HCEC 1CT (cell line): ENCODE measurements at regions not wholly inside any gene's neighbourhood (a gene's known extent, or its start where the extent isn't known, plus 50 kb on each side); places are given as distances from the start of the nearest gene placed in this dataset.

ENCODE experiments used
- DNase-seq: peaks from one replicate; pipeline ENCODE4 v3.0.0-alpha.2; 2017

DNA sequence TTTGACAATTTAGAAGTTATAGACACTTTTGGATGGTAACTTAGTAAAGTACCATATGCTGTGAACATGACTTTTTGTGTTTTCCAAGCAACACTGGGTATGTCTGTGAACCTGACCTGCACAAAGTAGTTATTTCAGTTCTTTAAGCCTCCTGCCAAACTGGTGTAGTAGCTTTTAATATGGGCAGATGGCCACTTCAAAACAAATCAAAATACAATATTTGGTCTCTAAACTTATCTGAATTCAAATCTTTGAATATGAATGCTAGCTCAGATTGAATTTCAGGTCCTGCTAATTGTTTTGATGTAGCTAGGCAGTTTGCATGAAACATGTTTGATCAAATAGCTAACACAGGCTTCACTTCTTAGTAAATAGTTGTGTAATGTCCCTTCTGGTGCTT lies 1176.7 kb upstream of the CDH9 start:
- no peak for DNase-seq

DNA sequence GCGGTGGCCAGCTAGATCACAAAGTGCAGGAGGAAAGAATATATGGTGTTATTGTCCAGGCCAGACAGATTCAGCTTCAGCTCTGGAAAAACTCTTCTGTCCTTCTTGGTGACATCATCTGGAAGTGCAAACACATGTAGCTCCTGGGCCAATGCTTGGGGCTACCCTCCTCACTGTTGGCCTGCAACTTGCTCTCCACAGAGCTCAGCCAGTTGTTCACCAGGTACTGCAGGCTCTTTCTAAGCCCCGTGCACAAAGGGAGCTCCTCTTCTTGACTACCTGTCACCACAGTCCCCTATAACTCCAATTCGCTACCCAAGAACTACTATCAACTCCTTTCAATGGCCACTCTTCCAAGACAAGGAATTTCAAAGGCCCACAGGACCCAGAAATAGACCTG lies 1175.9 kb upstream of the CDH9 start:
- DNase-seq, result no peak

DNA sequence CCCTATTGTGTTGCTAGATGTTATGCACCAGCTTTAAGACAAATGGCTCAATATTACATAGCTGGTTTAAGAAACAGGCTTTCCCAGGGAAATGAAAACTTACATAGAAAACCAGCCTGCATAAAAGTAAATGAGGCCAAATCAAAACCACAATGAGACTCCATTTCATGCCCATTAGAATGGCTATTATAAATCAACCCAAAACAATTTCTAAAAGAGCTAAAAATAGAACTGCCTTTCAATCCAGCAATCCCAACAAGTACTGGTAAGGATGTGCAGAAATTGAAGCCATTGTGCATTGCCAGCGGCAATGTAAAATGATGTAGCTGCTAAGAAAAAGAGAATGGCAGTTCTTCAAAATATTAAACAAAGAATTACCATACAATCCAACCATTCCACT lies 1170.0 kb upstream of the CDH9 start:
- no peak for DNase-seq

DNA sequence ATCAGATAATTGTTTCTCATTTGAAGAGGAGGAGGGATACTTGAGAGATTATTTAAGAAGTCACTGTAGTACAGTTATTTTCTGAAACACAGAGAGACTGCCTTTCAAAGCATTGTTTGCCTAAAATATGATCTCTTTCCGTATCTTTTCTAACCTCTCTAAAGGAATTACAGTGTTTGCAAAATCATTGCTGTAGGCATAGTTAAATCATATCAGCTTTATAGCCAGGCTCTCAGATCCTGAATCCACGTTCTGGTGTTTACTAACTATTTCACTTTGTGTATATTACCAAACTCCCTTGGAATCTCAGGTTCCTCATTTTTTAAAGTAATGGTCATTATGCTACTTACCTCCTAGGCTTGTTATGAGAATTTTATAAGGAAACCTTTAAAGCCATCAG lies 1151.6 kb upstream of the CDH9 start:
- no peak for DNase-seq

DNA sequence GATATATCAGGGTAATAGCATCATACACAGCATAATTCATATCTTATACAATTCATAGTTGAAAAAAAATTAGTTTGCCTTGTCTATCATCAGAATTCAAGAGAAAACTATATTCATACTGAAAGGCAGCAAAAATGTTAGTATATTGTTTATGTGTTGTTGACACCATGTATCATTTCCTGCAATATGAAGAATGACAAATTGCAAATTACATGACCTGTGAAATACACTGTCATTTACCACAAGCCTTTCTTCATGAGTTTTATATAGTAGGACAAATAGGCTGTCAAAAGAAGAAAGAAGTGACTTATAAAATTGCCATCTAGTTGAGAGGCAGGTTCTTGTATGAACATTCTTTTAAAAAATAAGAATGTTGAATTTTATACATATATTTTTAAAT lies 1136.3 kb upstream of the CDH9 start:
- DNase-seq, result no peak

DNA sequence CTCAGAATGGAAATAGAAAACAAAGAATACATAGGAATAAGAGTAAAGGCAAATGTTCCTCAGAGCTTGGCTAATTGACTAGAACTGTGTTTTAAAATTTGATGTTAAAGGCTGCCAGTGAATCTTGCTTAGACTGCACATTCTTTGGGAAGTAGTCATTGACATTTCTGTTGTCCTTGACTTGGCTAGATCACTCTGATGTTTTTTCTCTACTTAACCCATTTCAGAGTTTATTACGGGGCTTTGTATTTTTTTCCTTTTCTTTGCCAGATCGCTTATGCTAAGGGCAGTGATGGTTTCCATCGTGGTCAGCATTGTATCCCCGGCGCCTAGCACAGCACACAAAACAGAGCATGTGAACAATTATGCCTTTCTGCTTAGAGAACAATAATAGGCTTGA lies 1126.7 kb upstream of the CDH9 start:
- DNase-seq, result peak; percentile 68

DNA sequence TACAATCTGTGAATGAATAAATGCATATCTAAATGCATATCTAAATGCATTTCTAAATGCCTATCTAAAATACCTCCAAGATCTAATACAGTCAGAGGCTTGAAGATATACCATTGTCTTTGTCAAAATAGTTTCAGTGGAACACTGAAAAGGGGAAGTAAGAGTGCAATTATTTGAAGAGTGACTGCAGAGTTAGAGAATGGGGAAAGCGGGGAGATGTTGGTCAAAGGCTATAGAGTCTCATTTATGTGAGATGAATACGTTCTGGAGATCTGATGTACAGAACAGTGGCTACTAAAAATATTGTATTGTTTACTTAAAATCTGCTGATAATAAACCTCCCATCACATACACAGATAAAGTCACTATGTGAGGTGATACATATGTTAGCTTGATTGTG lies 1126.2 kb upstream of the CDH9 start:
- DNase-seq, result no peak

DNA sequence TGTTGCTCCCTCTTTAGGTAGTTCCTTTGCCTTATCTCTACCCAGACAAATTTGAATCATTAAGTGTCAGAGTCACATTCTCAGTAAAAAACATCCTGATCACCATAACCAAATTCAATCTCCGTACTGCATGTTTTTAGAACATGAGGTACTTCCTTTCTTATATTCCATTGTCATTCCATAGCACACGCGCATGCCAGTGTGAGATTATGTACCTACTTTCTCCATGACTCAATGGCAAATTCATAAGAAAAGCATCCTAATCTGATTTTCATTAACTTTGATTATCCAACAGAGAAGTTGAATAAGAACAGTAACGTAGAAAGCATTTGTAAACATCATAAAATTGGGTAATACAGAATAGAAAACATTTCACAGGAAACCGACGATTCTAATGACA lies 1118.6 kb upstream of the CDH9 start:
- peak; percentile 94 for DNase-seq

DNA sequence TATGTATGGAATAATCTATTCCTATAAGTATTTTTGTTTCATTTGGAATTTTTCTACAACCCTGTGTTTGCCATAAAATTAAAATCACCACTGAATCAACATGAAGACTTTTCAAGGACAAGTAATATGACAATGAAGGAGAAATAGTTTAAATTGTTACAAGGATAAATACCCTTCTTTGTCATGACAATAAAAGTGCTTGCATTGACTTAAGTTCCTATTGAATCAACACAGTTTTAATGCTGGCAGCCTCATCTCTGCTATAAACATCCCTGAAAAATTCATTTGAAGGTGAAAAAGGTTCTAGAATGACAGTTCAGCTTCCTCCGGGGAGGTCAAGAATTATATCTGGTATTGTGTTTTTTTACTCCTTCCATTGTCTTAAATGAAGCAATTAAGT lies 1105.1 kb upstream of the CDH9 start:
- DNase-seq, result no peak

DNA sequence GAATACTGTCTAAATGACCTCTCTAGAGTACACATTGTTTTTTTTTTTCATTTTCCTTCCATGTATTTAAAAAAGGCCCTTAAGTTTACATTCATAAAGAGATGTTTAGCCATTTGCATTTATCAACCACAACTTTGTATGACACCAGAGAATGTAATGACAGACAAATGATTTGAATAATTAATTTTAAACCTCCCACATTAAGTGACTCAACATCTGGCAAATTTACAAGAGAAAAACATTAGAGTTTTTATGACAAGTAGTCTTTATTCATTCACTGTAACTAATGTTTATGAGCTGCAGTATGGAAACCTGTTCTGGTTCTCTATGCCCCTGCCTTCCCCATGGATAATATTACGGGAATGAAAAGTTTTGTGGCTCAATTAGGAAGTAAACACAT lies 1093.8 kb upstream of the CDH9 start:
- DNase-seq, result no peak

DNA sequence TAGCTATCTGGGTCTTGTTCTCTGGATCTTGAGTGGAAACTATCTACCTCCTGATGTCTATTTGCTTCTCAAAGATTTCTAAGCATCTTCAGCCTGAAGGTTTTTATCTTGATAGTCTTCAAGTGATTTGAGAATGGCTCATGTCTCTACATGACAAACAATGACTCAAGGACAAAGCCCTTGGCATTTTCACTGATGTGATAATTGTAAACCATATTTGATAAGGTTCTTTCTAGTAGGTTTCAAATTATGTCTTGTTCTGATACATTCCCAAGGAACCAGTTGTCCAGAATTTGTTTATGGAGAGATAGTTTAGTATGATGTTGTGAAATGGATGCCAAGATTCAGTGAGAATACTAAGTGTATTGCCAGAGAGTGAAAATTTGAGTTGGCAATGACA lies 1079.3 kb upstream of the CDH9 start:
- DNase-seq, result peak; percentile 4

DNA sequence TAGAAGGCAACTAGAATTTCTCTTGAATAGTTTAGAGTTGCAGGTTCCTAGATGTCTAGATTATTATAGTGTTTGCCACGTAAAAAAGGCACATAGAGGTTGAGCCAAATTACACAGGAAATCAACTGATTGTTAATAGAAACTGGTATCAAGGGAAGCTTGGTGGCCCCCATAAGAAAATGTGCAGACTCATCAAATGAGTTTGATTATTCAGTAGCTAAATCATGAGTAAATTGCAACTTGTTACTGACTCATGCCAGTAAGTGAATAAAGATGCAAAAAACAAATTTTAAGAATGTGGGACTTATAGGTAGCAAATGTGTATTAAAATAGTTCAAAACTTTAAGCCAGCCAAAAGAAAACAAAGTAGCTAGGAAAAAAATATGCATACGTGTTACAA lies 1078.9 kb upstream of the CDH9 start:
- no peak for DNase-seq

DNA sequence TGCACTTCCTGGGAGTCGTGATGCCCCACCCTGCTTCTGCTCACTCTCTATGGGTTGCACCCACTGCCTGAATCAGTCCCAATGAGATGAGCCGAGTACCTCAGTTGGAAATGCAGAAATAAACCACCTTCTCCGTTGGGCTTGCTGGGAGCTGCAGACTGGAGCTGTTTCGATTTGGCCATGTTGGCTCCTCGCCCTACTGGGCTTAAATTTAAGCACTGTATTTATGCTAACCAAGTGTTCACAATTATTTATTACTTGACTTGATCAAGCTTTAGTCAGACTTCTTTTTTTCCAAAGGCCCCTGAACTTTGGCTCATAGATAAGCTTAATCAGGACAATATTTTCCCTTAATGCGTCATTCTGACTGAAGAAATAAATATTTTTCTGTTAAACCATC lies 1072.4 kb upstream of the CDH9 start:
- peak; percentile 48 for DNase-seq

DNA sequence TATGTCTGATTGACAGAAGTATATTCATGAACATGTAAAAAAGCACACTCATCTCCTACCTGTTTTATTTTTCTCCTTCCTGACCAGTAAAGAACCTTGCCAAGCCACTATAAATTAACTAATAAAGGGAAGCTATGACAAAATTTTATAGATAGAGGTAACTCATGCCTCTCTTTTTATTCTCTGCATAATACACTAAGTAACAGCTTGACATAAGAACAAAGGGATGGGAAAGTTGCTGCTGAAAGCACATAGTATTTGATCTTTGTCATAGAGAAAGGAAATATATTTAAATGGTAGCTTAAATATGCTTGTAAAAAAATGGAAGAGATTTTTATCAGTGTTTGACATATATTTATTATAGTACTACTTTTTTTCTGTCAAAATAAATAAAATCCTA lies 1065.7 kb upstream of the CDH9 start:
- no peak for DNase-seq

DNA sequence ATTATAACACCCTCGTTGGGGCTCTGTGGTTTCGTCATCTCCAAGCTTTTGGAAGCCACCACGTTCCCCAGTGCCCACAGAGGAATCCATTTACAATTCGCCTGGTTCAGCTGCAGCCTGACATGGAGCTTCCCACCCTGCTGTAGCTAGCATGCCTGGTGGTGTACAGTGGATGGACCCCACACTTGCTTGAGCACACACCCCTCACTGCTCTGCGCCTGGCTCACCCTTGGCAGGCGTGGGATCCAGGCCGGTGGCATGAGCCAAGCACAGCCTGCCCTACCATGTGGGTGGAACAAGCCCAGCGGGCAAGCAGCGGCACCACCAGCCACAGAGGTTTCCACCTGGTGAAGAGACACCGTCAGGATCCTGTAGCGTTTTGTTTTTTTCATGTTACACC lies 1045.7 kb upstream of the CDH9 start:
- DNase-seq, result no peak

DNA sequence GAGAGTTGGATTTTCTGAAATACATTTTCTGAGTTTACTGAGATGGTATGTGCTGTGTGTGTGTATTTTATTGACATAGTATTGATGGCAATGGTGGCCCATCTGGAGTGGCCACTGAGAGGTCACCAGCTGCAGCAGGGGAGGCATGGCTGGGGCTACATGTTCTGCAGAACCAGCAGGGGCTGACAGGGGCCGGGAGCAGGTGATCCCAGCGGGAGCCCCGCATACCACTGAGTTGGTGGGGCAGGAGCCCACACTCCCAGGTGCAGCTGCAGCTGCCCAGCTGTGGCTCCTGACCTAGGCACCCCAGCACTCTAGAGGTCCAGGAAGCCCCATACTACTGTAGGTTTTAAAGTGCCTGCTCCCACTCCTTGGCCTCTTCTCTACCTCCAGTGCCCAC lies 1044.2 kb upstream of the CDH9 start:
- DNase-seq, result no peak

DNA sequence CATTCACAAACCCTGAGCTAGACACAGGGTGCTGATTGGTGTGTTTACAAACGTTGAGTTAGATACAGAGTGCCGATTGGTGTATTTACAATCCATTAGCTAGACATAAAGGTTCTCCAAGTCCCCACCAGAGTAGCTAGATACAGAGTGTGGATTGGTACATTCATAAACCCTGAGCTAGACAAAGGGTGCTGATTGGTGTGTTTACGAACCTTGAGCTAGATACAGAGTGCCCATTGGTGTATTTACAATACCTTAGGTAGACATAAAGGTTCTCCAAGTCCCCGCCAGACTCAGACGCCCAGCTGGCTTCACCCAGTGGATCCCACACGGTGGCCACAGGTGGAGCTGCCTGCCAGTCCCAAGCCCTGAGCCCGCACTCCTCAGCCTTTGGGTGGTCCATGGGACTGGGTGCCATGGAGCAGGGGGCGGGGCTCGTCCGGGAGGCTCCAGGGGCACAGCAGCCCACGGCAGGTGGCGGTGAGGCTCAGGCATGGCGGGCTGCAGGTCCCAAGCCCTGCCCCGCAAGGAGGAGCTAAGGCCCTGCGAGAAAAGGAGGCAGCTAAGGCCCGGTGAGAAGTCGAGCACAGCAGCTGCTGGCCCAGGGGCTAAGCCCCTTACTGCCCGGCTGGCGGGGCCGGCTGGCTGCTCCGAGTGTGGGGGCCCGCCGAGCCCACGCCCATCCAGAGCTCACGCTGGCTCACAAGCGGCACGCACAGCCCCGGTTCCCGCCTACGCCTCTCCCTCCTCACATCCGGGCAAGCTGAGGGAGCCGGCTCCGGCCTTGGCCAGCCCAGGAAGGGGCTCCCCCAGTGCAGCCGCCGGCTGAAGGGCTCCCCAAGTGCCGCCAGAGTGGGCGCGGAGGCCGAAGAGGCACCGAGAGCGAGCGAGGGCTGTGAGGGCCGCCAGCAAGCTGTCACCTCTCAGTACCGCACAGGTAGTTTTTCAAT lies 1039.2 kb upstream of the CDH9 start:
- DNase-seq, result no peak

DNA sequence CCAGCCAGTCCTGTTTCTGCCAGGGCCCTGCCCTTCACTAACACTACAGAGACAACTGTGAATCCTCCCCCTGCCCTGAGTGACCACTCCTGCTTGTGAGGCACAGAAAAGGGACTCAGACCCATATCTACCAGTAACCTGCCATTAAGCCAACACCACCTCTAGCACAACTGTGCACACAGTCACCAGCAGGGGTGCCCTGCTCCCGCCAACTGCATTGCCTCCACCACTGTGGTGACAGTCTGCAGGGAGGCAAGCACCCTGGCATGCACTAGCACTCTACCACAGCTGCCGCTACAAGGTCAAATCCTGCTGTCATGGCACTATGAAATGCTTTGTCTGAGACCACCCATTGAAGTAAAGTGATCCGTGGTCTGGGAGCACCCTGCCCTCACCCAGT lies 1028.5 kb upstream of the CDH9 start:
- DNase-seq, result peak; percentile 14

DNA sequence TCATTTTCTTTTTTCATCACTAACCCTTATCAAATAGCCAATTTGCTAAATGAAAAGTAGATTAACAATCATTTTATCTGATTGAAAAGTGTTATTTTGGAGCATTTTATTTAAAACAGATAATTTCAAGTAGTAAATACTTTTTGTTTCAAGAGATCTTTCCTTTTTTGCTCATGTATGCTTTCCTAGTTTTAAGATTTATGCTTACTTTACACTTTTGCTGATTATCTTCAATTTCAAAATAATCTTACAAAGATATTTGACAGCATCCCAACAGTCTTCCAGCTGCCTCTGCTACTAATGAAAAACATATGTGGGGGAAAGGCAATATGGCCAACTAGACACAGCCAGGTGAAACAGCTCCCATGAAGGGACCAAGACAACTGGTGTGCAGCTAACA lies 1027.3 kb upstream of the CDH9 start:
- no peak for DNase-seq

DNA sequence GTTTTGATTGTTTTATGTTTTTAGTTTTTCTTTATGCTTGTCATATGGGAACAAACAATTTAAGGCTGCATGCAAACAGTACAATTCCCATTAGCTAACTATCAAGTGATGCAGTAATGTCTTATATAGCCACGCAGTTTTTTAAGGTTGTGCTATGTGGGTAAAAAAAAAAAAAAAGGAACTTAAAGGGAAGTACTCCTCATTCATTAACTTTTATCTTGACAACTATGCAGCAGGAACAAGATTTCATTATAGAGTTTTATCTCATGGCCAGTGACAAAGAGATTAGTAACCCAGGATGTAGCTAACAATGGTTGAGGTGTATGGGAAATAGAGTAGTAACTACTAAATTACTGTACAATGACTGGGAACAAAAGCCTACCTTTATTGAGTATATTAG lies 1008.2 kb upstream of the CDH9 start:
- DNase-seq, result no peak

DNA sequence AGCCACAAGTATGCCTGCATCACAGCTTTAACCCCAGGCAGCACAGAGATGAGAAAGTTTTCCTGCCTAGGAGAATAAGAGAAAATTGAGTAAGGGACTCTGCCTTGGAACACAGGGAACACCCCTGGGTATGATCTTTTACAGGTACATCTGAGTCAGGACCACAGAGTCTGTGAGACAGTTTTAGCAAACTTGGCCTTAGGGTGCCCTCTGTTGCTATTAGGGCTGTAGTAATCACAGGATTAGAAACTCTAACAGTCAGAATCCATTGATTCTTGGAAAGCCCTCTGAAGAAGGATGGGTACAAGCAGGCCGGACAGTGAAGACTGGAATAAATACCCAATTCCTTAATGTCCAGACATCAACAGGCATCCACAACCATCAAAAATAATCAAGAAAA lies 989.5 kb upstream of the CDH9 start:
- DNase-seq, result no peak

DNA sequence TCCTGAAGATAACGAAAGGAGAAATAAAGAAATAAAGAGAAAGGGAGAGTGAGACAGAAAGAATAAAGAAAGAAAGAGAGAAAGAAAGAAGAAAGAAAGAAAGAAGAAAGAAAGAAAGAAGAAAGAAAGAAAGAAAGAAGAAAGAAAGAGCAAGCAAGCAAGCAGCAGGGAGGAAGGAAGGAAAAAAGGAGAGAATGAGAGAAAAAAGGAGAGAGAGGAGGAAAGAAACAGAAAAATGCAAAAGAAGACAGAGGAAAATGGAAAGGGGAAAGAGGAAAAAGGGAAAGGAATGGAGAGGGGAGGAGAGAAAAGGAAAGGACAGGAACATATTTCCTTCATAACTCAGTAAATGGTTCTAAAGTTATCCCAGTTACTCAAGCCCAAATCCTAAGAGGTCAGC lies 978.8 kb upstream of the CDH9 start:
- no peak for DNase-seq

DNA sequence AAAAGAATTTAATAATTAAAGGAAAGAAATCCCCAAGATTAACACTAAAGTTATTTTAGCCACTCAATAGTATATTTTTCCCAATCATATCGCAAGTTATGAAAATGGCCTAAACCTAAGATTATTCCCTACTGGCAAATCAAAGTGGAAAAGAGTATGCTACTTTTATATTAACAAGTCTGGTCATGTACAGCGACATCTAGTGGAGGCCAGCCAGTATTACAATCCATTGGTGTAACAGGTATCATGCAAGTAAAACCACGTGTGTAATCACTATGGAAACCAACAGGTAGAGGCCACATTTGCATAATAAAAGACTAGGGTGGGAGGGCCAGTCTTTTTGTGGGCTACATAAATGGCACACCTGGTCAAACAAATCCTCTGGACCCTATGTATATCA lies 976.4 kb upstream of the CDH9 start:
- DNase-seq, result no peak

DNA sequence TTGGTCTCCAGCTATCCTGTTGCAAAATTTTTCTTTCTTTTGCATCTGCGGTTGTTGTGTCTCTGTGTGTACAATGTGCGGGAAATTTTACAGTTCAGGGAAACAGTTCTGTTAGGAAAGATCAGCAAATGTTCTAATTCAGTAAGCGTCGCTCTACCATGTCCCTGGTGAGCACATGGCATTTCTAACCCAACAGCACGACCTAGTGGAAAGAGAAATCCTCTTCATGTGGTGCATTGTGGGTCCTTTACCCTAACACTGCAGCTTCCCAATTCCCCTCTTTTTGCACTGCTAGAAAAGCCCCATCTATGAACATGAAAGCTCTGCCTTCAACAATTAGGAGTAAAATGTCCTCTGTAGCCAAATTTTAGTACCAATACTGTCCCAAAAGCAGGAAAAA lies 974.2 kb upstream of the CDH9 start:
- DNase-seq, result no peak

DNA sequence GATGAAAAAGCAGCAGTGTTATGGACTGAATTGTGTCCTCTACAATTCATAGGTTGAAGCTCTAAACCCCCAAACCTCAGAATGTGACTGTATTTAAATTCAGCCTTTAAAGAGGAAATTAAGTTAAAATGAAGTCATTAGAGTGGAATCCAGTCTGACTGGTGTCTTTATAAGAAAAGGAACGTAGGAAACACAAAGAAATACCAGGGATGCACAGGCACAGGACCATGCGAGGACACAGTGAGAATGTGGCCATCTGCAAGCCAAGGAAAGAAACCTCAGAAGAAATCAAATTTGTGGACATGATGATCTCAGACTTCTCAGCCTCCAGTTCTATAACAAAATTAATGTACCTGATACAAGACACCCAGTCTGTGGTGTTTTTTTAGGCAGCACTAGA lies 971.2 kb upstream of the CDH9 start:
- no peak for DNase-seq
